HG03558 (cell line): ENCODE measurements at regions not wholly inside any gene's neighbourhood (a gene's known extent, or its start where the extent isn't known, plus 50 kb on each side); places are given as distances from the start of the nearest gene placed in this dataset.

Experiments used
- ATAC-seq: cut with Tn5 transposase; IDR thresholded peaks from one replicate; pipeline ENCODE4 v1.9.1; 2021; ENCODE audit warnings: moderate number of reproducible peaks; ENCODE audit not compliant: unreplicated experiment; ENCODE audit errors: extremely low read depth

DNA sequence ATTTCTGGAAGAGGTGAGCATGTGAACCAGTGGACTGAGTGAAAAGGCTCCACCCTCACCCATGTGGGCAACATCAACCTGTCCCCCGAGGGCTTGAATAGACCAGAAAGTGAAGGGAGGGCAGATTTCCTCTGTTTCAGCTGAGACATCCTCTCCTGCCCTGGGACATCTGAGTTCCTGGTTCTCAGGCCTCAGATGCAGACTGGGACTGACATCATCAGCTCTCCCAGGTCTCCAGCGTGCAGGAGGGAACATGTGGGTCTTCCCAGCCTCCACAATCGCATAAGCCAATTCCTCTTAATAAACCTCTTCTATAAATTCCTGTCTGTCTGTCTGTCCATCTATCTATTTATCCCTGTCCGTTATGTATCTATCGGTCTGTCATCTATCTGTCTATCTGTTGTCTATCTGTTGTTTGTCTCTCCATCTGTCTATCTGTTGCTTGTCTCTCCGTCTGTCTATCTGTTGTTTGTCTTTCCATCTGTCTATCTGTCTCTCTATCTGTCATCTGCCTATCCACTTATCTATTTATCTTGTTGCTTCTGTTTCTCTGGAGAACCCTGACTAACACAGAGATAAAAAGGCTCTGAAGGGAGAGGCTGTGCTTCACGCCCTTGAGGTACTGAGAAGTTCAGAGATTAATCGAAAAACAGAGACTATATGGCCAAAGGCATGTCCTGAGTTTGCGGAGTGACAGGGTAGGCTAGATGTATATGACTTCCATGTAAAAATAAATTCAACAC lies 140.3 kb upstream of the PFKP start:
- ATAC-seq, result no peak

DNA sequence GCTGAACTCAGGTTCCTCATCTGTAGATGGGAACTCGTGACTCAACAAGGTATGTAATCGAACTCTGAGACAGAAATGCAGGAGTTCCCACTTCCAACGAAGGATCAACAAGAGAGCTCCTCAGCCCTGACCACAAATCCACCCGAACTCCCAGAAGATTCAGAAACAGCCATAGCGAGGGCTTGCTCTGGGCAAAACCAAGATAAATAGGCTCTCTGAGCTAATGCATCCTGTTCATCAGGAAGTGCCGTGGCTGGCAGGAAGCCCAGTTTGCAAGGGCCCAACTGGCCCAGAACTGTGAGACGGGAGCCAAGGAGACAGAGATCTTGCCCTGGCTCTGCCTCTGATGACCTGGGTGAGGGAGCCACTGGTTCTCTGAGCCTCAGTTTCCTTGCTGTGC lies 141.7 kb upstream of the PFKP start:
- no peak for ATAC-seq

GRCh38 chr10:2924431-2924830 lies 142.9 kb upstream of the PFKP start:
- no peak for ATAC-seq

DNA sequence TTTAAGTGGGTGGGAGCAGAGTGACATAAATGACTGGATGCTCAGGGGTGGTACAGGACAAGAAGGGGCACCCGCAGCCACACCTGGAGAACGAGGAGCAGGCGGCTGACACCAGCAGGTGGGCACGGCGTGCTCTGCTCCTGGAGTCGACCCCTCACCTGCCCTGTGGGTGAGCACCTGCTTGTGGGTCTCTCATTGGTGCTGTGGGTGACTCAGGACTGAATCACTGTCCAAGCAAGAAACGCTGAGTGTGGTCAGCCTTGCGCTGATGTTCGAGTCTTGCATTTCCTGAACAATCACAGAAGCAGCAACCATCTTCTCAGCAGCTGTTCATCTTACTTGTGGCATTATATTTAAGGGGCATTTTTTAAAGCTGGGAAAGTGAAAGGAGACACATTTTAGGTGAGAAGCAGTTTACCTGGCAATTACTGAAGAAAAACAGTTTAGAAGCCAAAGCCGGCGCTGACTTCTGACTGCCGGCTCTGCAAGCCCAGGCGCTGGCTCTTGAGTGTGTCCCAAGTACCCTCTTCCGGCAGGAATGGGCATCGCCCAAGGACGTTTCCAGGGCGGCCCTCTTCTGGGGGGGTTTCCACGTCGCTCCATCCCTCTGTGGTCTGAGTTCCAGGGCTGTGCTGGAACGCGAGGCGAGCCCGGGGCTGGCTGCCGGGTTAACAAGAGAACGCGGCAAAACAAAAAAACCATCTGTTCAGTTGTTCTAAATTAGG lies 145.2 kb upstream of the PFKP start:
- no peak for ATAC-seq

DNA sequence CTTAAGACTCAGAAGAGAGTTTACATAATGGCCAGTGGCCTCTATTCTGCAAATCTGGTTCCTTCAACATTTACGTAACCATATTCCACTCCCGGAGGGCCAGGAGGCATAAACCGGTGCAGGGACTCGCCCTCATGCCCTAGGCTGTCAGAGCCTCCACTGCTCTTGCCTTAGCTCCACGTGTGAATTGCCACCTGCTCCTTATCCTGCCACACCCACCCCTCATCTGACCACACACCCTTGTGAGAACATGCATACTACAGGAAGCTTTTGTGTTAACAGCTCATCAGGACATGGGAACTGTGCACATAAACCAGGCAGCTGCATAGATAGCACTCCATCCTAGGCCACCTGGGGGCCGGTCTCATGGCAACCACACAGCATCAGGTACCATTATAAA lies 146.7 kb upstream of the PFKP start:
- ATAC-seq, result no peak

DNA sequence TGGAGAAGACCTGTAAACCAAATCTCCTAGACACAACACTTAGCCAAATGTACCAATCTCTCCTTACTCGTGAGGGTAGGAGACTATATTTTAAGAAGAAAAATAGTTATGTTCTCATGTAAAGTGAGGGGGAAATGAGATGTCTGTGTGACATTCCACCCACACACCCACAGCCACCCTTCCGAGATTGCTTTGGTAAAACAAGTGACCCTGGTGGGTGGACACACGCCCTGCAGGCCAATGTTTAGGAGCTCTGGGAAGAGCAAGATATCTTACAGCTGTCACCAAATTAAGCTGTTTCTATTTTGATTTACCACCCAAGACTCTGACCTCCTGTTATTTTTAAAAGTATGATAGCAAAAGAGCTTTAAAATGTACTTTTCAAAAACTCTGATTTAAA lies 147.2 kb upstream of the PFKP start:
- no peak for ATAC-seq

GRCh38 chr10:2919016-2919415 lies 148.3 kb upstream of the PFKP start:
- no peak for ATAC-seq

DNA sequence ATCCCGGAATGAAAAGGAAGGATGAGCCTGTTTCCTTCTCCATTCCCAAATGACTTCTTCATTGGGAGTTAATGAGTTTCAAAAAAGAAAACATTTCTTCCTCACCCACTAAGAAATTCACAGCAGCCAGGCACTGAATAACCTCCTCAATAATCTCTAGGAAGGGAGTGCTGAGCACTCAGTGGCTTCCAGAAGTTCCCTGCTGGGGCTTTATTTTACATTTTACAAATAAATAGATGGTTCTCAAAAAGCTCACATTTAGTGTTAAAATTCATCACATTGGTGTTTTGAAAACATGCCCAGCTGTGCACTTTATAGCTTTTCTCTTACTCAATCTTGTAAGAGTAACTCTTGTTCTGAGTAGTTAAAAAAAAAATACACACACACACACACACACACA lies 148.9 kb upstream of the PFKP start:
- ATAC-seq, result no peak

DNA sequence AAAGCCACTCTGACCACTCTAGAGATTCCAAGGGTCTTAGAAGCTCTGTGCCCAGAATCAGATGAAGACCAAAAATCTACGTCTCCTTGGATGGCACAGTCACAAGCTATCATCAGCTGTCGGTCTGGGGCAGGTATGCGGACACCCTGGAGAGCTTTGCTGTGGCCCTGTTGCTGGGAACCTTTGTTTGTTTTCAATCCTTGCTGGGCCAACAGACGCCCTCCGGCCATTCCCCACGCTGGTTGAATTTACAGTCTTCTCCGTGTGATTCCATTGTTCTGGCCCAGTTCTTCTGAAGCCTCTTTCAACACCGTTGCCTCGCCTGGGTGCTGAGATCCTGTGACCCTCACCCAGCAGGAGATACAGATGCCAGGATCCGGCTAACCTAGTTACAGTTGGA lies 149.4 kb upstream of the PFKP start:
- ATAC-seq, result no peak

DNA sequence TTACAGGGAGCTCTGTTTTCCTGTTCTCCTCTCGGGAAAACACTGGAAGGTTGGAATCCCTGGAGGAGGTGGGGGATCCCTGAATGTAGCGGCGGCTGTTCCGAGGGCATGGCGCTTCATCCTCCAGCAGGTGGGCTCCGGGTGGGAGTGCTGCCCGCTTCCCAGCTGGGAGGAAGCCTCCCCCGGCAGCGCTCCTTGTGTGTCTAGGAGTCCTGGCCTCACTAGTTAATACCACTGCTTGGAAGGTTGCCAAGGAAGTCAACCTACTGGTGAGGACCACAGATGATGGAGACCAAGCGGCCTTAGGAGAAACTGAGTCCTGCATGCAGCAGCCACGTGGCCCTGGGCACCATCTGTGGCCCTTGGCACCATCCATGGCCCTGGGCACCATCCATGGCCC lies 151.9 kb upstream of the PFKP start:
- ATAC-seq, result no peak

DNA sequence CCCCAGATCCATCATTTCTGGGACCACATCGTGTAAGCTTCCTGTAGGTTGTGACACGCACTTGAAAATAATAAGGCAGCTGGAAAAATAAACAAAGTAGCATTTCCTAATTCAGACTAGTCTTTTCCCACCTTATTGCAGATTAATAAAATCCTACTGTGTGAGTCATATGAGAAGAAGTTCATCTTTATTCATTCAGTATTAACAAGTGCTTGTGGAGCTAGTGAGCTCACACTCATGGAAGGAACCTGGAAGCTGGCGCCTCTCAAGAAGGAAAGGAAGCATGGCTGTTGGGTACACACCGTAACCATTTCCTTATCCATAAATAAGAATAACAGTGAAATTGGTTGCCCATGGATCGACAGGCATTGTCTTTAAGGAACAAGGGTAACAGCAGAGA lies 152.6 kb upstream of the PFKP start:
- no peak for ATAC-seq

GRCh38 chr10:2913474-2913873 lies 153.9 kb upstream of the PFKP start:
- no peak for ATAC-seq

- ATAC-seq, result no peak
These were observed 156.7 kb upstream of the PFKP start for GRCh38 chr10:2910656-2911055.

GRCh38 chr10:2909921-2910320 lies 157.4 kb upstream of the PFKP start:
- ATAC-seq, result no peak

DNA sequence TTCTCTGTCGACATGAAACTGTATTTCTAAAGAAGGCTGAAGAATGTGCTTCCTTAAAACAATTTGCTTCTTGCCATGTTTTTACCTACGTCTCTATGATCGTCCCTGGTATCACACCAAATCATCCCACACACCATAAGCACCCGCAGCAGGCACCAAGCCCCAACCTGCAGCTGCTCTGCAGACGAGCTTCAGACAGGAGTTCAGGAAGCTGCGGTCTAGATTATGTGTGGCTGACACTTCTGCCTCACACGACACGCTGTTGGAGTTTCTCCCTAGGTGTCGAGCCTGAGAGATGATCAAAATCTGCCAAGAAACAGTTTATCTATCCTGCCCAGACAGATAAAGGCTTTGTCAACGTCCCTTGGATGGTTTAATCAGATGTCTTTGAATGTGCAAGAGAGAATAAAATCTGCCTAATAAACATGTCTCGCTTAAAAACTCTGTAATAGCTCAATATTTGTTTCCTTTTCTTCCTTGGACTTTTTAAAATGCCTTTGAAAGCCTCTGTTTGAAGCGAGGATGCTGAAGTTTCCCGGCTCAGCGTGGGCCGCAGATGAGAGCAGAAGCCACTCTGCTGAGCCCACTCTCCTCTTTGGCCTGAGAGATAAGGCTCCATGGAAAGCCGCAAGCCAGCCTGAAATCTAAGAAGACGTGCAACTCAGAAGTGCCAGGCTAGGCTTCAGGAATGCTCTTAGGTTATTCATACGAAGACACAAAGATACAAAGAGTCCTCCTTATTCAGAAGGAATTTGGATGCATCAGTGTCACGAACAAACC lies 158.3 kb upstream of the PFKP start:
- ATAC-seq, result no peak

DNA sequence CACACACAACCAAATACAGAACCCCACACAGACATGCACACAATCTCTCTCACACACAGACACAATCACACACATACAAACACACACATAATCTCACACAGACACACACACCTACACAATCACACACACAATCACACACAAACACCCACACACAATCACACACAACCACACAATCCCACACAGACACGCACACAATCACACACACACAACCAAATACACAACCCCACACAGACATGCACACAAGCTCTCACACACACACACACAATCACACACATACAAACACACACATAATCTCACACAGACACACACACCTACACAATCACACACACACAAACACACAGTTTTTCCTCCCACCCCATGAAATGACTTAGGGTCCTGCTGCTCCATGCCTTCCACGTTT lies 160.4 kb upstream of the PFKP start:
- ATAC-seq, result no peak

GRCh38 chr10:2905851-2906250 lies 161.5 kb upstream of the PFKP start:
- no peak for ATAC-seq

DNA sequence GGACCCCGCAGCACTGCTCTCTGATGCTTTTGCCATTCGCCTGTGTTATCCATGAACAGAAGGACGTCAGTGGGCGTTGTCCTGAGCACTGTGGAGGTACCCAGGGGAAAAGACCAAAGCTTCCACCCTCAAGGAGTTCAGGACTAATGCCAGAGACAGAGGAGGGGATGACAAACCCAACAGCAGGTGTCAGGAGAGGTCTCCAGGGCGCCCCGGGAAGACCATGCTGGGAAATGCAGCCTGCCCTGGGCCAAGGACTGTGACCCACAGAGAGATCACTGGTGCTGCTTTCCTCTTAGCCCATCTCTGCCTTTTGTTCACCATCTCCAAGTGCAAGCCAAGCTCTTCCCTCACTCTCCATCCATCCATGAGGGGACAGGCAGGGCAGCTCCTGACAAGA lies 166.8 kb upstream of the PFKP start:
- no peak for ATAC-seq

DNA sequence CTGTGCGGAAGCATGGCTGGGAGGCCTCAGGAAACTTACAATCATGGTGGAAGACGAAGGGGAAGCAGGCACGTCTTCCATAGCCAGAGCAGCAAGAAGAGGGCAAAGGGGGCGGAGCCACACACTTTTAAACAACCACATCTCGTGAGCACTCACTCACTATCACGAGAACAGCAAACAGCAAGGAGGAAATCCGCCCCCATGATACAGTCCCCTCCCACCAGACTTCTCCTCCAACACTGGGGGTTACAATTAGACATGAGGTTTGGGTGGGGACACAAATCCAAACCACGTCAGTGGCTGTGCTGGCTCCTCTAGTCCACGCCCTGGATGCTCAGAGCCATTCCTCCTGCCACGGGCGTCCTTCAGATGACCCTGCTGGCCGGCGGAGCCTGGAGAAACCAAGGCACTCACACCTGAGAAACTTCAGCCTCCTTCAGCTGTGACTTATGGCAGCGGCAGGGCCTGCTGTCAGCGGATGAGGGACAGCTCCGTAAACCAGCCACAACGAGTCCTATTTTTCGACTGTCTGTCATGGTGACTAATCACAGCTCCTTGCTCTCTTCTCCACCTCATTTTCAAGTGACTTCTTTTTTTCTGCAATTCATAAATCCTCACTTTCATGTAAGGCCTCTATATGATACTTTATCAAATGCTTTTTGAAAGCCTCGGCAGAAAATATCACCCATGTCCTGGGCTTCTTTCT lies 167.9 kb upstream of the PFKP start:
- no peak for ATAC-seq

DNA sequence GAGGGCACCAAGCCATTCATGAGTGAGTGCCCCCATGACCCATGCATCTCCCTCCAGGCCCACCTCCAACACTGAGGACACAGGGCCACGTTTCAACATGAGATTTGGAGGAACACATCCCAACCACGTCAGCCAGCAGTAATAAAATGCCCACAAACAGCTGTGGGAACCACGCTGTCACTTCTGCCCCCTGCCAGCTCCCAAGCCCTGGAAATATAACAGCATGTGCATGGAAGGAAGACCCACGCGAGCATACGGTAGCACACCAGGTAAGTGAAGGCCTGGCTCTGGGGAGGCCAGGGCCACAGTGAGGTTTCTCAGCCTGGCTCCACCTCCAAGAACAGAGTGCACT lies 168.9 kb upstream of the PFKP start:
- ATAC-seq, result no peak
